Small intestine (tissue), 7 donors: ENCODE measurements at regions not wholly inside any gene's neighbourhood (a gene's known extent, or its start where the extent isn't known, plus 50 kb on each side); places are given as distances from the start of the nearest gene placed in this dataset.

Experiments
- DNase-seq, 2 donors: peaks; one replicate each; pipeline versions ENCODE4 v3.0.0 to v3.0.0-alpha.2; 2013
- FAIRE-seq: peaks from 2 replicates; lab custom pipeline; 2012; peaks lifted over from hg19 to GRCh38; lab: Jason Lieb, UNC
- H3K27ac ChIP-seq, 3 donors: one replicate each; pipeline ENCODE4 v1.5.1; 2013; ENCODE audit warnings: low read length in 2 of 3, mild to moderate bottlenecking in 2 of 3, control low read depth in 1 of 3, inconsistent platforms in 1 of 3, low read depth in 1 of 3, moderate library complexity in 1 of 3
- H3K27me3 ChIP-seq, 3 donors: one replicate each; pipeline ENCODE4 v1.6.1; 2013; ENCODE audit warnings: low read length in 3 of 3, inconsistent platforms in 1 of 3; ENCODE audit not compliant: control insufficient read depth in 3 of 3, insufficient read depth in 3 of 3
- H3K36me3 ChIP-seq, 3 donors: one replicate each; pipeline ENCODE4 v1.6.1; 2013; ENCODE audit warnings: low read length in 3 of 3, inconsistent platforms in 1 of 3, low read depth in 1 of 3, mild to moderate bottlenecking in 1 of 3, moderate library complexity in 1 of 3; ENCODE audit not compliant: control insufficient read depth in 3 of 3, insufficient read depth in 2 of 3
- H3K4me1 ChIP-seq, 3 donors: one replicate each; pipeline ENCODE4 v1.6.1; 2013; ENCODE audit warnings: low read length in 2 of 3, inconsistent platforms in 1 of 3, low read depth in 1 of 3, mild to moderate bottlenecking in 1 of 3, moderate library complexity in 1 of 3; ENCODE audit not compliant: control insufficient read depth in 3 of 3, insufficient read depth in 2 of 3
- H3K4me3 ChIP-seq, 3 donors: one replicate each; pipeline ENCODE4 v1.5.1; 2013; ENCODE audit warnings: low read length in 3 of 3, control low read depth in 1 of 3, inconsistent platforms in 1 of 3, low read depth in 1 of 3, mild to moderate bottlenecking in 1 of 3, moderate library complexity in 1 of 3
- H3K9me3 ChIP-seq, 2 donors: one replicate each; pipeline ENCODE4 v1.6.1; 2013; ENCODE audit warnings: low read depth in 1 of 2, low read length in 1 of 2; ENCODE audit not compliant: control insufficient read depth in 2 of 2, insufficient read depth in 1 of 2
- WGBS, 3 donors: extraction: QIAGEN DNeasy Blood & Tissue Kit; methylation state at CpG; one replicate each; pipeline ENCODE4 v1.1.7; 2013; 5-methylcytosine and 5-hydroxymethylcytosine counted together
- donor health status: healthy with polysubstance abuse.
- donor health status: control.
- donor health status: control.
- donor health status: Bipolar disorder and iron deficiency.
- donor health status: healthy.

DNA sequence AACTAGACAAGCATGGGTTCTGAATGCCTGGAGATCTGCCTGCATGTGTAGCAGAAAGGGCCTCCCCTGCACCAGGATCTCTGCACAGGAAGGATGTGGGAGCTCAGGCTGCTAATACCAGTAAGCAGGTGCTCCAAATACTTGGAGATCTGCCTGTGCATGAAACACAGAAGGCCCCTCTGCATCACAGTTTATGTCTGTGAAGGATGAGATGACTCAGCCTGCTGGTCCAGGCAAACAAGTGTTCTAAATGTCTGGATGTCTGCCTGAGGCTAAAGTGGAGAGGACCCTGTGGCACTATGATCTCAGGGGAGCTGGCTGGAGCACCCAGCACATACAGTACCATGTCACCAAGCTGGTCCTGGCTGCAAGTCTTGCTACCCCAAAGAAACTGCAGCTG lies 678.8 kb downstream of the MCTP2 start:
- Histone ChIP-seq H3K36me3 (no peaks in the 10 kb centered on the region), H3K27ac (no peak overlapping the region), H3K4me3 (no peak overlapping the region), H3K9me3 (peaks cover 0 to 8% of the 10 kb centered on the region in 2 donors), H3K27me3 (no peaks in the 10 kb centered on the region), H3K4me1 (no peaks in the 10 kb centered on the region)
- FAIRE-seq (no peak), DNase-seq (no peak)

DNA sequence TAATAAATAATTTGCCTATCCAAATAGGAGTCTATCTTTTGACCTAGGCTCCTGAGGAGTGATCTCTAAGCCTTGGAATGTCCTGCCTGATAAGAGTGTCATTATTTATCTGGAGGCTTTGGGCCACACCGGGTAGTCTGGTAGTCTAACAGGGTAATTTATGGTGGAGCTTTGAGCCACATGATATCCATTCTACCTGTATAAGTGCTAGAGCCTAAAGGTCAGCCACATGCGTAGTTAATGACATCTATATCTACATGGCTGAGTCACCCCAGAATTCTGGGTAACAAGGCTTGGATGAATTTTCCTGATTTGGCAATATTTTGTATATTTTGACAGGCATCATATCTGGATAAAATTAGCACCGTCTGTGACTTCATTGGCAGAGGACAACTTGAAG lies 681.4 kb downstream of the MCTP2 start:
- no peaks in the 10 kb centered on the region for H3K27me3 ChIP-seq
- DNase-seq, result peak in 1 of 2 donors; percentile 16
- no peak for FAIRE-seq
- H3K27ac ChIP-seq, result no peak overlapping the region
- H3K4me3 ChIP-seq, result no peak overlapping the region
- H3K4me1 ChIP-seq, result no peaks in the 10 kb centered on the region
- H3K9me3 ChIP-seq, result peaks cover 0 to 8% of the 10 kb centered on the region in 2 donors
- no peaks in the 10 kb centered on the region for H3K36me3 ChIP-seq
- WGBS, 3 donors, result 35 to 58% (median 53%) methylated on average over 3 of the region's 3 CpGs

DNA sequence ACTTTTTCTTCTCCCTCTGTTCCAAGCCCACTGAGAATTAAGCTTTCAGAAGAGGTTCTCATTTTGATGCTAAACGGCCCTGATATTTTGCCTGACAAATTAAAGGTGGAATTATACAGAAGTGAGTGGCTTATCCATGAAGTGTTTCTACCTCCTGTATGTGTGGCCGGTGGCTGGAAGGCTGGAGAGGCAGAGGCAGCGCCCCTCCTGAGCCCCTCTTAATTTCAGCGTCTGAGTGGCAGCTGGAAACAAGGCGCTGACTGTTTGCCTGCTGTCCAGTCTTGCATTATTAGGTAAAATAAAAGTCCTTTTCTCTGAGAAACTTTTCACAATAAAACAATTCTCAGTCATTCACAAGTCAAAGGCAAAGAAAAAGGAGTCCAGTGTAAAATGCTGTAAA lies 685.7 kb downstream of the MCTP2 start:
- FAIRE-seq (no peak), DNase-seq (no peak)
- Histone ChIP-seq H3K36me3 (no peaks in the 10 kb centered on the region), H3K27me3 (no peaks in the 10 kb centered on the region), H3K4me3 (no peak overlapping the region), H3K9me3 (no peaks in the 10 kb centered on the region), H3K4me1 (no peaks in the 10 kb centered on the region), H3K27ac (no peak overlapping the region)
- 59 to 66% (median 61%) methylated on average over 5 of the region's 5 CpGs for WGBS, 3 donors

DNA sequence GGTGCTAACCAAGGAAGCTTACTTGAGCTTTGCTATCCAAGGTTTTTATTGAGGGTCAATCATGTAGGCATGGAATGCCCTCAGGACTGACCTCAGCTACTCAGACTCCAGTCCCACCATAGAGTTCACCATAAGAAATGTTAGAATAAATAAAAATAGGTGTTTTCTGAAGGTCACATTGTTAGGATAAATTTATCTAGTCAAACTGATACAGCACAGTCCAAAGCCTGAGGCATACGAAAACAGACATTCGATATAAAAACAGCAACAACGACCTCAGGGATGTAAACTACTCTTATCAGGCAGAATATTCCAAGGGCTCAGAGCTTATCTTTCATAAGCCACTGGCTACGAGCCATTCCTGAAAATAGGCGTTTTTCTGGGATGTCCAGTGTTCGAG lies 690.6 kb downstream of the MCTP2 start:
- no peak overlapping the region for H3K27ac ChIP-seq
- no peaks in the 10 kb centered on the region for H3K4me1 ChIP-seq
- no peaks in the 10 kb centered on the region for H3K9me3 ChIP-seq
- no peak overlapping the region for H3K4me3 ChIP-seq
- no peaks in the 10 kb centered on the region for H3K27me3 ChIP-seq
- FAIRE-seq (no peak), DNase-seq (no peak)
- 38 to 50% (median 44%) methylated on average over 6 of the region's 6 CpGs for WGBS, 3 donors
- no peaks in the 10 kb centered on the region for H3K36me3 ChIP-seq

DNA sequence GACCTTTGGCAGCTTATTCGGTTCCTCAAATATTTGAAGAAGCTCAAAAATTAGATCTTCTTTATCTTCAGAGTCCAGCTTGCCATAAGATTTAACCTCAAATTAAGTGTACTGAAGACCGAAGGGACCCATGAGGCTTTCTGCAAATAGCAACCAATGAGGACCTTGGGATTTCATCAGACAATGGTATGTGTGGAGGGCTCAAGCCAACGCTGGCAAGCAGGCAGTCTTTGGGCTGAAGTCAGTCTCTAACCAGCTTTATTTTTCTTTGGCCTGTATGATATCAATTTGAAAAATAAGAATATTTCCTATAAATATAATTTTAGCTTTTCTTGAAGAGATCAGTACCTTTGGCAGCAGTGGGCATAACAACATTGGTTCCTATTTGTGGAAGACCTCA lies 692.7 kb downstream of the MCTP2 start:
- FAIRE-seq, result no peak
- WGBS, 3 donors, result 69 to 75% (median 73%) methylated on average over 3 of the region's 3 CpGs
- H3K27me3 ChIP-seq, result no peaks in the 10 kb centered on the region
- DNase-seq, result no peak
- no peaks in the 10 kb centered on the region for H3K9me3 ChIP-seq
- no peaks in the 10 kb centered on the region for H3K36me3 ChIP-seq
- H3K27ac ChIP-seq, result no peak overlapping the region
- no peak overlapping the region for H3K4me3 ChIP-seq
- no peaks in the 10 kb centered on the region for H3K4me1 ChIP-seq

DNA sequence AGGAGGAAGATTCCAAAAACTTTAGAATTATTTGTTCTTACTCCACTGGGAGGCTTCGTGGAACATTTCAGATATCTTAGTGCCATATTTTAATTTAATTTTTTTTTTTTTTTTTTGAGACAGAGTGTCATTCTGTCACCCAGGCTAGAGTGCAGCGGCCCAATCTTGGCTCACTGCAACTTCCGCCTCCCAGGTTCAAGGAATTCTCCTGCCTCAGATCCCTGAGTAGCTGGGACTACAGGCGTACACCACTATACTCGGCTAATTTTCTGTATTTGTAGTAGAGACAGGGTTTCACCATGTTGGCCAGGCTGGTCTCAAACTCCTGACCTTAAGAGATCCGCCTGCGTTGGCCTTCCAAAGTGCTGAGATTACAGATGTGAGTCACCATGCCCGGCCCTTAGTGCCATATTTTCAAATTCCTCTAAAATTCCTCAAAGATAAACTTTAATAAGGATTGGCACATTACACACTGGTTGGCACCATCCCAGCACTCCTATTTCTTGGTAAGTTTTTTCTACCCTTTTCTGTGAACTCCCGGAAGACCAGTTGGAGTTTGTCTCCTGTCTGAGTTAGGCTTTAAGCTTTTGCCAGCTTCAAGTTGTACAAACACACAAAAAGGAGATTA lies 693.7 kb downstream of the MCTP2 start:
- H3K4me1 ChIP-seq, result no peaks in the 10 kb centered on the region
- DNase-seq (no peak), FAIRE-seq (no peak)
- no peaks in the 10 kb centered on the region for H3K36me3 ChIP-seq
- no peaks in the 10 kb centered on the region for H3K27me3 ChIP-seq
- no peaks in the 10 kb centered on the region for H3K9me3 ChIP-seq
- H3K4me3 ChIP-seq, result no peak overlapping the region
- WGBS, 3 donors, result 80 to 86% (median 85%) methylated on average over 9 of the region's 9 CpGs
- H3K27ac ChIP-seq, result no peak overlapping the region

DNA sequence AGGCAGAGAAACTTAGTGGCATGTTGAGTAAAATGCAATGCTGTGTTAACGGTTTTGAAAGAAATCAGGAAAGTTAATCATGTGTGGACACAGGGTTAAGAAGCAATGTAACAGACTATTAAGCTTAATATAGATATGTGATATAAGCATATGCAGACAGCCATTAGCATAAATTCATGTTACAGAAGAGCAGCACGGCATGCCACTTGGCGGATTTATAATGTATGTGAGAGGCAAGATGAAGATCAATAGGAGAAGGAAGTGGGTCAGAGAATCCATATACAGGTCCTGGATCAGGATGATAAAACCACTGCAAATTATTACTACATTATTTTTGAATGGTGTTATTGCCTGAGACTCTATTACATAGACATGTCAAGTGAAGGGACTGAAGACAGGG lies 694.3 kb downstream of the MCTP2 start:
- H3K27me3 ChIP-seq, result no peaks in the 10 kb centered on the region
- no peaks in the 10 kb centered on the region for H3K9me3 ChIP-seq
- DNase-seq (no peak), FAIRE-seq (no peak)
- no peak overlapping the region for H3K27ac ChIP-seq
- 87 to 92% (median 90%) methylated on average over 3 of the region's 3 CpGs for WGBS, 3 donors
- H3K36me3 ChIP-seq, result no peaks in the 10 kb centered on the region
- H3K4me1 ChIP-seq, result no peaks in the 10 kb centered on the region
- no peak overlapping the region for H3K4me3 ChIP-seq

DNA sequence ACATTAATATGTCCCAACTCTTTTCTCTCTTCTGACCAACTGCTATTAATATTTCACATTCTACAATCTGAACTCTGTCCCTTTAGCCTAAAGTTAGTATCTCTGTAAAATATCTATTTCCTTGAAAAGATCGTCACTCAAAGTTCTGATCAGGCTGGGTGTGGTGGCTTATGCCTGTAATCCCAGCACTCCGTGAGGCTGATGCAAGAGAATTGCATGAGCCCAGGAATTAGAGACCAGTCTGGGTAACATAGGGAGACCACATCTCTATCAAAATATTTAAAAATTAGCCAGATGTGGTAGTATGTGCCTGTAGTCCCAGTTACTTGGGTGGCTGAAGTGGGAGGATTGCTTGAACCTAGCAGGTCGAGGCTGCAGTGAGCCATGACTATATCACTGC lies 695.6 kb downstream of the MCTP2 start:
- DNase-seq (no peak), FAIRE-seq (no peak)
- WGBS, 3 donors, result 60 to 76% (median 71%) methylated on average over 3 of the region's 3 CpGs
- Histone ChIP-seq H3K36me3 (no peaks in the 10 kb centered on the region), H3K27ac (no peak overlapping the region), H3K27me3 (no peaks in the 10 kb centered on the region), H3K4me3 (no peak overlapping the region), H3K4me1 (no peaks in the 10 kb centered on the region), H3K9me3 (no peaks in the 10 kb centered on the region)

DNA sequence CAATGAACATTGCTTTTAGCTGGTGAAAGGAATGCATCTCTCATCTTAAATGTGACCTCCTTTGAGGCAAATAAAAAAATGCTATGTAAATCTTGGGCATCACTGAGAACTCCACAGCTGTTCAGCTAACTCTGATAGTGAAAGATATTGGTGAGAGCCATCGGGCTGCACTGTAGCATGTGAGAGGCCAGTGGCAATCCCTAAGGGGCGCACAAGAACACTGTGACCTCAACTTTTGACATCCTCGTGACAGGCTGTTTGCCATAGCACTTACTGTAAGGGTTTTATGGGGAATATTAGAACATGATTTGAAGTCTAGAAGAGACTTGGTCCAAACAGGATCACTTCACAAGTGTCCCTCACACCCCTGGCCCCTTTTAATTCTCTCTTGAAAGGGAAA lies 697.9 kb downstream of the MCTP2 start:
- no peaks in the 10 kb centered on the region for H3K27me3 ChIP-seq
- H3K27ac ChIP-seq, result no peak overlapping the region
- FAIRE-seq, result no peak
- 75 to 82% (median 81%) methylated on average over 3 of the region's 3 CpGs for WGBS, 3 donors
- no peak overlapping the region for H3K4me3 ChIP-seq
- no peaks in the 10 kb centered on the region for H3K4me1 ChIP-seq
- H3K9me3 ChIP-seq, result peaks cover 0 to 4% of the 10 kb centered on the region in 2 donors
- H3K36me3 ChIP-seq, result no peaks in the 10 kb centered on the region
- no peak for DNase-seq
